Astrocyte (in vitro differentiated cells and primary cell): ENCODE measurements at regions not wholly inside any gene's neighbourhood (a gene's known extent, or its start where the extent isn't known, plus 50 kb on each side); places are given as distances from the start of the nearest gene placed in this dataset.
A peak's percentile ranks its signal among the peaks of the same experiment; 100 is the strongest.

Source experiments
- DNase-seq: peaks from one replicate; pipeline ENCODE4 v3.0.0-alpha.2; 2010; ENCODE audit warnings: low read depth
- FAIRE-seq: peaks from 2 replicates; lab custom pipeline; 2011; peaks lifted over from hg19 to GRCh38; lab: Jason Lieb, UNC
- H2AFZ ChIP-seq: 2 replicates; pipeline ENCODE4 v1.6.0; 2012; ENCODE audit warnings: low read depth, low read length, inconsistent platforms
- H3K27ac ChIP-seq: 2 replicates; pipeline ENCODE4 v1.5.1; 2011; ENCODE audit warnings: low read depth, low read length, inconsistent platforms
- H3K27me3 ChIP-seq: 2 replicates; pipeline ENCODE4 v1.6.0; 2011; ENCODE audit warnings: low read length, inconsistent platforms; ENCODE audit not compliant: insufficient read depth
- H3K36me3 ChIP-seq: 2 replicates; pipeline ENCODE4 v1.5.1; 2011; ENCODE audit warnings: low read length, inconsistent platforms; ENCODE audit not compliant: insufficient read depth
- H3K4me1 ChIP-seq: 2 replicates; pipeline ENCODE4 v1.5.1; 2011; ENCODE audit warnings: low read length, inconsistent platforms; ENCODE audit not compliant: insufficient read depth
- H3K4me2 ChIP-seq: 2 replicates; pipeline ENCODE4 v1.6.0; 2012; ENCODE audit warnings: low read length, inconsistent platforms
- H3K4me3 ChIP-seq: 2 replicates; pipeline ENCODE4 v1.5.1; 2011; ENCODE audit warnings: low read depth, mild to moderate bottlenecking, low read length, inconsistent platforms; ENCODE audit not compliant: insufficient read depth
- H3K79me2 ChIP-seq: 2 replicates; pipeline ENCODE4 v1.6.0; 2012; ENCODE audit warnings: mild to moderate bottlenecking, low read length, inconsistent platforms; ENCODE audit not compliant: insufficient read depth
- H3K9ac ChIP-seq: 2 replicates; pipeline ENCODE4 v1.6.0; 2012; ENCODE audit warnings: mild to moderate bottlenecking, low read length, inconsistent platforms
- H3K9me3 ChIP-seq: 2 replicates; pipeline ENCODE4 v1.5.1; 2012; ENCODE audit warnings: low read depth, mild to moderate bottlenecking, low read length, inconsistent platforms; ENCODE audit not compliant: insufficient read depth
- H4K20me1 ChIP-seq: 2 replicates; pipeline ENCODE4 v1.6.0; 2012; ENCODE audit warnings: low read length, inconsistent platforms; ENCODE audit not compliant: insufficient read depth
- H3K27ac Mint-ChIP-seq: one replicate; pipeline ENCODE4 v1.8.0; 2021; ENCODE audit warnings: mild to moderate bottlenecking, mixed read lengths; ENCODE audit not compliant: unreplicated experiment
- H3K27me3 Mint-ChIP-seq: one replicate; pipeline ENCODE4 v1.8.0; 2021; ENCODE audit warnings: low read depth, mixed read lengths; ENCODE audit not compliant: unreplicated experiment
- H3K36me3 Mint-ChIP-seq: one replicate; pipeline ENCODE4 v1.8.0; 2021; ENCODE audit warnings: low read depth, mixed read lengths; ENCODE audit not compliant: unreplicated experiment
- H3K4me1 Mint-ChIP-seq: one replicate; pipeline ENCODE4 v1.8.0; 2021; ENCODE audit warnings: low read depth, mixed read lengths; ENCODE audit not compliant: unreplicated experiment
- H3K4me3 Mint-ChIP-seq: one replicate; pipeline ENCODE4 v1.8.0; 2021; ENCODE audit warnings: mild to moderate bottlenecking, moderate library complexity, mixed read lengths; ENCODE audit not compliant: unreplicated experiment
- H3K9me3 Mint-ChIP-seq: one replicate; pipeline ENCODE4 v1.8.0; 2021; ENCODE audit warnings: mild to moderate bottlenecking, mixed read lengths; ENCODE audit not compliant: unreplicated experiment
- EZH2 ChIP-seq: IDR thresholded peaks from 2 replicates; pipeline ENCODE4 v1.6.1; 2012; ENCODE audit warnings: mild to moderate bottlenecking, low read length, inconsistent platforms; ENCODE audit not compliant: insufficient read depth
- TF ChIP-seq, protein P1 (sequence below): IDR thresholded peaks from 2 replicates; pipeline ENCODE4 v1.5.1; 2011; ENCODE audit warnings: low read depth, mild to moderate bottlenecking, inconsistent platforms, low read length, moderate library complexity; ENCODE audit not compliant: insufficient read depth

DNA sequence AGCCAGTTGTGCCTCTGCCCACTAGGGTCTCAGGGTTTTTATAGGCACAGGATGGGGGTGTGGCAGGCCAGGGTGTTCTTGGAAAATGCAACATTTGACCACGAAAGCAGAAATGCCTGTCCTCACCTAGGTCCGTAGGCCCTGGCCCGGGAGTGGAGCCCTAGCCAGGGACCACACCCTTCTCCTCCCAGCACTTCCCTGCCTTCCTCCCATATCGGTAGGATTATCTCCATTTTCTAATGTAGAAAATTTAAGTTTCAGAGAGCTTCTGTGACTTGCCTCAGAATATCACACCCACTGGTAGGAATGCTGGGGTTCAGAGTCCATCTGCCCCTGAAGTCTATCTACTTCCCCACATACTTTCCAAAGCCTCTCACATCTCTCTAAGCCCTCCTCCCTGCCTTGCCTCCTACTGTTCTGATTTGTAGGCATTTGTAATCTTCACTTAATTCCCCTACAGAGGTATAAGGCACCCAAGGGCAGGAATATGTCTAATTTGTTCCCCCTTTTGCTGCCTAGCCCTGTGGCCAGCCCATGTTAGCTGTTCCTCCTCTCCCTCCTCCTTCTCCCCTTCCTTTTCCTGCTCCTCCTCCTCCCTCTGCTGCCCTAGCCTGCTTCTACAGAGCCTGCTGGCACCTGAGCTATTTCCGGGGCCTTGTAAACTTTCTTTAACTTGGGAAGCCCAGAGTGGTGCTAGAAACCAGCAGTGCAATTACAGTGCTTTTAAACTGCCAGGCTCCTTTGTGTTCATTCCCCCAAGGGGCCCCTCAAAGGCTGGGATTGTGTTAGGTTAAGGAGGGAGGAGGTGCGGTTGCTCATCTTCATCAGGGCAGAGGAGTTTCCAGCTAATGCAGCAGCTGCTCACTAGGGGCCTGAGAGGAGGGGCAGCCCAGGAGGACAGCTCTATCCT is 71.1 kb downstream of the MRPL46 start:
- no peak overlapping the region for H3K4me2 ChIP-seq
- H3K27ac ChIP-seq = no peak overlapping the region
- TF ChIP-seq, protein P1, sequence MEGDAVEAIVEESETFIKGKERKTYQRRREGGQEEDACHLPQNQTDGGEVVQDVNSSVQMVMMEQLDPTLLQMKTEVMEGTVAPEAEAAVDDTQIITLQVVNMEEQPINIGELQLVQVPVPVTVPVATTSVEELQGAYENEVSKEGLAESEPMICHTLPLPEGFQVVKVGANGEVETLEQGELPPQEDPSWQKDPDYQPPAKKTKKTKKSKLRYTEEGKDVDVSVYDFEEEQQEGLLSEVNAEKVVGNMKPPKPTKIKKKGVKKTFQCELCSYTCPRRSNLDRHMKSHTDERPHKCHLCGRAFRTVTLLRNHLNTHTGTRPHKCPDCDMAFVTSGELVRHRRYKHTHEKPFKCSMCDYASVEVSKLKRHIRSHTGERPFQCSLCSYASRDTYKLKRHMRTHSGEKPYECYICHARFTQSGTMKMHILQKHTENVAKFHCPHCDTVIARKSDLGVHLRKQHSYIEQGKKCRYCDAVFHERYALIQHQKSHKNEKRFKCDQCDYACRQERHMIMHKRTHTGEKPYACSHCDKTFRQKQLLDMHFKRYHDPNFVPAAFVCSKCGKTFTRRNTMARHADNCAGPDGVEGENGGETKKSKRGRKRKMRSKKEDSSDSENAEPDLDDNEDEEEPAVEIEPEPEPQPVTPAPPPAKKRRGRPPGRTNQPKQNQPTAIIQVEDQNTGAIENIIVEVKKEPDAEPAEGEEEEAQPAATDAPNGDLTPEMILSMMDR = no peak
- no peak for TF ChIP-seq EZH2
- H3K27ac Mint-ChIP-seq = no peak overlapping the region
- DNase-seq (no peak), FAIRE-seq (no peak)
- no peaks in the 10 kb centered on the region for H3K36me3 Mint-ChIP-seq
- H3K9me3 ChIP-seq = no peaks in the 10 kb centered on the region
- peaks cover 2% of the 10 kb centered on the region for H3K9me3 Mint-ChIP-seq
- H3K27me3 ChIP-seq = no peaks in the 10 kb centered on the region
- no peaks in the 10 kb centered on the region for H4K20me1 ChIP-seq
- peaks cover 4% of the 10 kb centered on the region for H3K4me1 ChIP-seq
- no peaks in the 10 kb centered on the region for H3K79me2 ChIP-seq
- no peak overlapping the region for H3K4me3 ChIP-seq
- H3K36me3 ChIP-seq = no peaks in the 10 kb centered on the region
- H3K4me3 Mint-ChIP-seq = no peak overlapping the region
- no peak overlapping the region for H2AFZ ChIP-seq
- H3K4me1 Mint-ChIP-seq = peaks cover 7% of the 10 kb centered on the region
- H3K27me3 Mint-ChIP-seq = peaks cover 4% of the 10 kb centered on the region
- no peak overlapping the region for H3K9ac ChIP-seq

GRCh38 chr15:88395241-88395640 is 71.9 kb downstream of the MRPL46 start:
- Mint-ChIP-seq H3K4me3 (no peak overlapping the region), H3K36me3 (no peaks in the 10 kb centered on the region), H3K9me3 (peaks cover 2% of the 10 kb centered on the region), H3K27ac (no peak overlapping the region), H3K4me1 (peaks cover 7% of the 10 kb centered on the region), H3K27me3 (peaks cover 9% of the 10 kb centered on the region)
- H3K36me3 ChIP-seq = no peaks in the 10 kb centered on the region
- no peak overlapping the region for H2AFZ ChIP-seq
- DNase-seq (no peak), FAIRE-seq (no peak)
- no peak overlapping the region for H3K4me3 ChIP-seq
- H3K4me2 ChIP-seq = no peak overlapping the region
- H3K27me3 ChIP-seq = no peaks in the 10 kb centered on the region
- H3K4me1 ChIP-seq = peaks cover 4% of the 10 kb centered on the region
- TF ChIP-seq EZH2 = no peak
- TF ChIP-seq, protein P1 = no peak
- H4K20me1 ChIP-seq = no peaks in the 10 kb centered on the region
- H3K27ac ChIP-seq = no peak overlapping the region
- no peaks in the 10 kb centered on the region for H3K79me2 ChIP-seq
- H3K9me3 ChIP-seq = no peaks in the 10 kb centered on the region
- no peak overlapping the region for H3K9ac ChIP-seq

DNA sequence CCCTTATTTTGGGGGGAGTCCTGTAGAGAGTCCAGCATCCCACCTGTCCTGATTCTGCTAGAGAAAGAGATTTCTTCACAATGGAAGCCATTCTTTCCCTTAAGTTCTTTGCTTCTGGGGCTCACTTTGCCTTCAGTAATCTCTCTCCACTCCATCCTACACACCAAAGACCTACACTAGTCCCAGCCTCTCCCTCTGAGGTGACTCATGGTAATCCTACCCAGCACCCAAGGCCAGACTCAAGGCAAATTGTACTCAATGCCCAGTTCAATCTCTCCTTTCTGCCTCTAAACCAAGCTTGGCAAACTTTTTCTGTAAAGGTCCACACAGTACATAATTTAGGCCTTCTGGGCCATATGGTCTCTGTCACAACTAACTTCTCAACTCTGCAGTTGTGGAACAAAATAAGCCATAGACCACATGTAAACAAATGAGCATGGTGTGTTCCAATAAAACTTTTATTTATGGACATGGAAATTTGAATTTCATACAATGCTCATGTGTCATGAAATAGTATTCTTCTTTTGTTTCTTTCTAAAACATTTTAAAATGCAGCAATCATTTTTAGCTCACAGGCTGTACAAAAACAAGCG is 72.5 kb downstream of the MRPL46 start:
- Histone ChIP-seq H2AFZ (no peak overlapping the region), H3K79me2 (no peaks in the 10 kb centered on the region), H3K27ac (no peak overlapping the region), H3K4me1 (peaks cover 4% of the 10 kb centered on the region), H3K4me3 (no peak overlapping the region), H3K4me2 (no peak overlapping the region), H3K36me3 (no peaks in the 10 kb centered on the region), H4K20me1 (no peaks in the 10 kb centered on the region), H3K27me3 (no peaks in the 10 kb centered on the region), H3K9me3 (no peaks in the 10 kb centered on the region), H3K9ac (no peak overlapping the region)
- H3K27ac Mint-ChIP-seq = no peak overlapping the region
- no peak overlapping the region for H3K4me3 Mint-ChIP-seq
- peak; percentile 31 for DNase-seq
- peaks cover 9% of the 10 kb centered on the region for H3K27me3 Mint-ChIP-seq
- H3K4me1 Mint-ChIP-seq = peaks cover 7% of the 10 kb centered on the region
- H3K9me3 Mint-ChIP-seq = peaks cover 3% of the 10 kb centered on the region
- H3K36me3 Mint-ChIP-seq = no peaks in the 10 kb centered on the region
- TF ChIP-seq, protein P1 = no peak
- no peak for TF ChIP-seq EZH2
- FAIRE-seq = peak; percentile 29
